PFSK-1 (cell line): ENCODE measurements at regions not wholly inside any gene's neighbourhood (a gene's known extent, or its start where the extent isn't known, plus 50 kb on each side); places are given as distances from the start of the nearest gene placed in this dataset.

Experiments
- FOXP2 ChIP-seq: optimal IDR thresholded peaks from 2 replicates; pipeline ENCODE3; 2011; ENCODE audit warnings: borderline replicate concordance, control low read depth, inconsistent platforms; ENCODE audit not compliant: insufficient read depth; ENCODE audit errors: extremely low read length, extremely low read depth
- POLR2AphosphoS5 ChIP-seq: IDR thresholded peaks from 2 replicates; pipeline ENCODE4 v1.6.1; 2012; ENCODE audit warnings: low read depth, mild to moderate bottlenecking, control low read depth, low read length, moderate library complexity
- REST ChIP-seq, 2 experiments: IDR thresholded peaks; 2 replicates each; pipeline versions ENCODE4 v1.6.1 to v1.8.0; 2011 to 2012; ENCODE audit warnings: low read depth in 2 of 2, low read length in 2 of 2, control low read depth in 1 of 2, inconsistent platforms in 1 of 2, mild to moderate bottlenecking in 1 of 2, moderate library complexity in 1 of 2; ENCODE audit not compliant: insufficient read depth in 1 of 2
- SIN3A ChIP-seq: IDR thresholded peaks from 2 replicates; pipeline ENCODE4 v1.6.1; 2012; ENCODE audit warnings: mild to moderate bottlenecking, low read length, moderate library complexity, borderline replicate concordance; ENCODE audit not compliant: insufficient read depth
- TAF1 ChIP-seq: IDR thresholded peaks from 2 replicates; pipeline ENCODE4 v1.6.1; 2012; ENCODE audit warnings: low read length, control low read depth, borderline replicate concordance; ENCODE audit not compliant: insufficient read depth

- TF ChIP-seq POLR2AphosphoS5 = no peak
- TF ChIP-seq TAF1 = no peak
- TF ChIP-seq SIN3A = no peak
- TF ChIP-seq REST (IDR thresholded peaks at IDR 0.05; ENCODE audit: insufficient read depth in 1 of 2, low read depth in 2 of 2, low read length in 2 of 2) = no peak
- no peak for TF ChIP-seq FOXP2
Measured at GRCh38 chrX:39576041-39576872, 521.5 kb downstream of the BCOR start.

GRCh38 chrX:39577206-39577984 lies 520.4 kb downstream of the BCOR start:
- TF ChIP-seq SIN3A (no peak), POLR2AphosphoS5 (no peak), REST (IDR thresholded peaks at IDR 0.05; ENCODE audit: insufficient read depth in 1 of 2, low read depth in 2 of 2, low read length in 2 of 2) (no peak), FOXP2 (no peak), TAF1 (no peak)

- TF ChIP-seq TAF1 = no peak
- no peak for TF ChIP-seq FOXP2
- TF ChIP-seq SIN3A = no peak
- TF ChIP-seq REST (IDR thresholded peaks at IDR 0.05; ENCODE audit: insufficient read depth in 1 of 2, low read depth in 2 of 2, low read length in 2 of 2) = no peak
- no peak for TF ChIP-seq POLR2AphosphoS5
Measured at GRCh38 chrX:39577985-39578869, 519.5 kb downstream of the BCOR start.

- TF ChIP-seq TAF1 = no peak
- TF ChIP-seq SIN3A = no peak
- TF ChIP-seq POLR2AphosphoS5 = no peak
- TF ChIP-seq REST (IDR thresholded peaks at IDR 0.05; ENCODE audit: insufficient read depth in 1 of 2, low read depth in 2 of 2, low read length in 2 of 2) = no peak
- TF ChIP-seq FOXP2 = no peak
Measured at GRCh38 chrX:39580043-39580442, 517.7 kb downstream of the BCOR start.
